Endothelial cell (in vitro differentiated cells): ENCODE measurements at regions not wholly inside any gene's neighbourhood (a gene's known extent, or its start where the extent isn't known, plus 50 kb on each side); places are given as distances from the start of the nearest gene placed in this dataset.

Source experiments
- DNase-seq: peaks from one replicate; pipeline ENCODE4 v3.0.0; 2021; ENCODE audit warnings: low spot score
- H3K27ac Mint-ChIP-seq: one replicate; pipeline ENCODE4 v1.8.0; 2021; ENCODE audit warnings: mixed read lengths, inconsistent platforms; ENCODE audit not compliant: unreplicated experiment
- H3K27me3 Mint-ChIP-seq: one replicate; pipeline ENCODE4 v1.8.0; 2021; ENCODE audit warnings: mild to moderate bottlenecking, moderate library complexity, mixed read lengths, inconsistent platforms; ENCODE audit not compliant: unreplicated experiment
- H3K36me3 Mint-ChIP-seq: one replicate; pipeline ENCODE4 v1.8.0; 2021; ENCODE audit warnings: mild to moderate bottlenecking, low read depth, mixed read lengths, inconsistent platforms; ENCODE audit not compliant: unreplicated experiment
- H3K4me1 Mint-ChIP-seq: one replicate; pipeline ENCODE4 v1.8.0; 2021; ENCODE audit warnings: mild to moderate bottlenecking, mixed read lengths, inconsistent platforms; ENCODE audit not compliant: unreplicated experiment
- H3K4me3 Mint-ChIP-seq: one replicate; pipeline ENCODE4 v1.8.0; 2021; ENCODE audit warnings: mild to moderate bottlenecking, mixed read lengths, inconsistent platforms; ENCODE audit not compliant: unreplicated experiment
- H3K9me3 Mint-ChIP-seq: one replicate; pipeline ENCODE4 v1.8.0; 2021; ENCODE audit warnings: mixed read lengths, inconsistent platforms; ENCODE audit not compliant: unreplicated experiment
- TF ChIP-seq, protein P1 (sequence below): fragments of 200-600 bp; sonication (generic); IDR thresholded peaks from one replicate; pipeline ENCODE4 v1.5.0; 2021; ENCODE audit warnings: antibody characterized with exemption; ENCODE audit not compliant: unreplicated experiment

DNA sequence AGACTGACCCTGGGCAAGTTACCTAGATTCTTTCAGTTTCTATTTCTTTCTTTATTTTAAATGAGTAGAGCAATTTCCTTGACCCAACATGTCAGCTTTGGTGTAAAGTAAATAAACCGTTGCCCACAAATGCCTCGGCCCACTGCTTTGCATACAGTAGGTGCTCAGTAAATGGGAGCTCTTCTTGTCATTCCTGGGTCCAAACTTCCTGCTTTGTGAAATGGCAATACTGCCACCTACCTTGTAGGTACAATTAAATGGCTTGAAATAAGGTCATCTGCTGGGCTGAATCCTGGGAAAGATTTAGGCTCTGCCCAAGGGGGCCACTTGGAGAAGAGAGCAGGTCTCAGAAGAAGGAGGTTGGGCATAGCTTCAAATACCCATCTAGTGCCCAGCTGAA lies 253.0 kb downstream of the HS3ST3B1 start:
- peaks cover 14% of the 10 kb centered on the region for H3K4me1 Mint-ChIP-seq

DNA sequence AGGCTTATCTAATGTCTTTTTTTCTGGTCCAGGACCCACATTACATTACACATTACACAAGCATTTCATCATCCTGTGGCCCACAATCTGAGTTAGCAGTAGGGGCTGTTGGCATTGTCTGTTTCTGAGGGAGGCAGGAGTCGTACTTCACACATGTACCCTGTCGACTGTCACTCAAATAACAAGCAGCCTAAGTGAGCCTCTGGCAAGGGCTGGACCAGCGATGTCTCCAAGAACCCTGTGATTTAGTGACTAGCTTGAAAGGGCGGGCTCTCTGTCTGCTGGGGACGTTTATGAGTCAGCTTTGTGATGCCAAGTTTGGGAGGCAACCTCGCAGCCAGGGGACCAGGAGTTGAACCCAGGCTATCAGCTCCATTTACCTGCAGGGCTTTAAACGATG lies 251.4 kb downstream of the HS3ST3B1 start:
- Mint-ChIP-seq H3K36me3 (no peaks in the 10 kb centered on the region), H3K27me3 (no peaks in the 10 kb centered on the region), H3K27ac (no peak overlapping the region), H3K4me1 (peaks cover 17% of the 10 kb centered on the region), H3K9me3 (no peaks in the 10 kb centered on the region), H3K4me3 (no peak overlapping the region)
- TF ChIP-seq, protein P1, sequence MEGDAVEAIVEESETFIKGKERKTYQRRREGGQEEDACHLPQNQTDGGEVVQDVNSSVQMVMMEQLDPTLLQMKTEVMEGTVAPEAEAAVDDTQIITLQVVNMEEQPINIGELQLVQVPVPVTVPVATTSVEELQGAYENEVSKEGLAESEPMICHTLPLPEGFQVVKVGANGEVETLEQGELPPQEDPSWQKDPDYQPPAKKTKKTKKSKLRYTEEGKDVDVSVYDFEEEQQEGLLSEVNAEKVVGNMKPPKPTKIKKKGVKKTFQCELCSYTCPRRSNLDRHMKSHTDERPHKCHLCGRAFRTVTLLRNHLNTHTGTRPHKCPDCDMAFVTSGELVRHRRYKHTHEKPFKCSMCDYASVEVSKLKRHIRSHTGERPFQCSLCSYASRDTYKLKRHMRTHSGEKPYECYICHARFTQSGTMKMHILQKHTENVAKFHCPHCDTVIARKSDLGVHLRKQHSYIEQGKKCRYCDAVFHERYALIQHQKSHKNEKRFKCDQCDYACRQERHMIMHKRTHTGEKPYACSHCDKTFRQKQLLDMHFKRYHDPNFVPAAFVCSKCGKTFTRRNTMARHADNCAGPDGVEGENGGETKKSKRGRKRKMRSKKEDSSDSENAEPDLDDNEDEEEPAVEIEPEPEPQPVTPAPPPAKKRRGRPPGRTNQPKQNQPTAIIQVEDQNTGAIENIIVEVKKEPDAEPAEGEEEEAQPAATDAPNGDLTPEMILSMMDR = no peak
- no peak for DNase-seq

More for the DNA sequence above, 253.0 kb downstream of the HS3ST3B1 start:
- H3K4me3 Mint-ChIP-seq = no peak overlapping the region
- no peak for DNase-seq
- no peaks in the 10 kb centered on the region for H3K27me3 Mint-ChIP-seq
- H3K27ac Mint-ChIP-seq = no peak overlapping the region
- TF ChIP-seq, protein P1 = no peak
- H3K9me3 Mint-ChIP-seq = no peaks in the 10 kb centered on the region
- H3K36me3 Mint-ChIP-seq = no peaks in the 10 kb centered on the region

DNA sequence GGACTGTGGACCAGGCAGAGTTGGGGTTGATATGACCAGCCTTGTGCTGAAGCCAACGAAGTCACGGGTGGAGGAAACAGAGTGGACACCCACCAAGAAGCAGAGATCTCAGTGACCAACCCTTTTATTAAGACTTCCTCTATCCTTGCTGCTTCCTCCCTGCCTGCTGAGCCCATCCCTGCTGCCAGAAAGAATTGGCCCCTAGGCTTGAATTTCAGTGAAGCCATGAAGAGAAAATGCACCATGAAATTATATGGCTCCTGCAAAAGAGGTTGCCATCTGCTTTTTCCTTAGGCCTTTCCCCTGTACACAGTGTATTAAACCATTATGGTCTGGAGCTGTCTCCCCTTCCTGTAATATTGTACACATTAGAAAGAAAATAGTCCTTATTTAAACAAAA lies 246.7 kb downstream of the HS3ST3B1 start:
- Mint-ChIP-seq H3K27ac (no peak overlapping the region), H3K36me3 (no peaks in the 10 kb centered on the region), H3K4me3 (no peak overlapping the region), H3K4me1 (peaks cover 19% of the 10 kb centered on the region), H3K9me3 (no peaks in the 10 kb centered on the region), H3K27me3 (no peaks in the 10 kb centered on the region)
- TF ChIP-seq, protein P1 = no peak
- DNase-seq = no peak

DNA sequence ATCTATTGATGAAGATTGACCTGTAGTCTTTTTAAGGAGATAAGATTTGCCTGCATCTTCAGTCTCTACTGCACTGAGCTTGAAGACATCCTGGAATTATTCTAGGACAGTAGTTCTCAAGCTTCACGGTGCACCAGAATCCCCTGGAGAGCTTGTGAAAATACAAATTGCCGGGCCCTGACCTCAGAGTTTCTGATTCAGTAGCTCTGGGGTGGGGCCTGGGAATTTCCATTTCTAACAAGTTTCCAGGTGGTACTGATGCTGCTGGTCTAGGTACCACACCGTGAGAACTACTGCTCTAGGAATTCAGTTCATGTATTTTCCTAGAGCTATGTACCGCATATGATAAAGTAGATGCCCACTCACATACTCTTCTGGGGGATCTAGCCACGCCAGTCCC lies 246.1 kb downstream of the HS3ST3B1 start:
- H3K9me3 Mint-ChIP-seq = no peaks in the 10 kb centered on the region
- no peak overlapping the region for H3K27ac Mint-ChIP-seq
- H3K36me3 Mint-ChIP-seq = no peaks in the 10 kb centered on the region
- peaks cover 19% of the 10 kb centered on the region for H3K4me1 Mint-ChIP-seq
- no peak overlapping the region for H3K4me3 Mint-ChIP-seq
- TF ChIP-seq, protein P1 = no peak
- no peak for DNase-seq
- no peaks in the 10 kb centered on the region for H3K27me3 Mint-ChIP-seq

DNA sequence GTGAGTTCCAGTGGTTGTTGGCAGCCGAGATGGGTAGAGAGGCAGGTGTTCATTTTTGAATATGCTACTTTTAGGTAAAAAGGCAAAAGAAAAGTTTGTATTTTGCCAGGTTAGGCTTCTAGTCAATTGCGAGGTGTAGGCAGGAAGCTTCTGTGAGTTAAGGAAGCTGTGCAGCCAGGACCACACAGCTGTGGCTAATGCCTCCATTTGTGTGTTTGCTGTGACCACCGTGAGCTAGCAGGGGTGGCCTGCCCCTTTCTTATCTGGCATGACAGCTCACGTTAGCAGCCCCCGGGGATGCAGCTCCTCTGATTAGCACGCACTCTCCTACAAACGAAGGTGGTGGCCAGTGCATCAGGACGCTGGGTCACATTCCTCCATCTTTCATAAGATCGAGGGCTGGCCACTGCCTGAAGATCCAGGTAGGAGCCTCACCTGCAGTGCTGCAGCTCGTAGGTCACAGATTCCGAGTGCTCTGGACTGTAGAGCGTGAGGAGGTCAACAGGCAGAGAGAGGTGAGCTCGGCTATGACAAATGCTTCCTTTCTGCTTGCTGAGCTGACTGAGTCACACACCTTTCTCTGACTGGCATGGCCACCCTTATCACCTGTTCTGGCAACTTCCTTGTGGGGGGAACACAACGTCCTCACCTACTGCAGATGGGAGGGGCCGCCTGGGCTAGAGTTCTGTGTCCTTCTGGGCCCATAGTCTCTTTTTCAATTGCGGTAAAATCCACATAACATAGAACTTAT lies 244.4 kb downstream of the HS3ST3B1 start:
- no peaks in the 10 kb centered on the region for H3K36me3 Mint-ChIP-seq
- TF ChIP-seq, protein P1 = no peak
- H3K27me3 Mint-ChIP-seq = no peaks in the 10 kb centered on the region
- no peak overlapping the region for H3K27ac Mint-ChIP-seq
- no peak for DNase-seq
- no peaks in the 10 kb centered on the region for H3K9me3 Mint-ChIP-seq
- peaks cover 12% of the 10 kb centered on the region for H3K4me1 Mint-ChIP-seq
- H3K4me3 Mint-ChIP-seq = no peak overlapping the region
